ENCODE measurements at regions not wholly inside any gene's neighbourhood (a gene's known extent, or its start where the extent isn't known, plus 50 kb on each side); places are given as distances from the start of the nearest gene placed in this dataset.

DNA sequence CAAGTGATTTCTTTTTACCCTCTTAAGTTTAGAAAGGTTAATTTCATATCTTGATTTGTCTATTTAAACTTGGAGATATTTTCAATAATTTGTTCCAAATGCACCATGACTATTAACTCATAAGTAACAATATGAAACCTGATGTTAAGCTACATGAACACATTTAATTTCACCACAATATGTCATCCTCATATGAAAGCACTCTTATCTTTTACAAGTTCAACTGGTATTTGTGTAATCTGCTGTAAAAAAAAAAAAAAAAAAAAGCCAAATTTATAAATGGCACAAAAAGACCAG lies 110.4 kb downstream of the HFE start:
- peak overlapping the region; percentile 95 to 98 (median 97) for H3K4me3 Mint-ChIP-seq
- ChIA-PET CTCF (interaction anchor here in 1 of 2 donors (0.6 to 6.4 kb wide), 15 partner anchors 9 to 1610 kb away, joined by 3 to 73 read pairs (median 7); a partner anchor contains a TSS), POLR2A (interaction anchor here (0.5 to 9.1 kb wide), 50 partner anchors 8 to 1696 kb away, joined by 3 to 526 read pairs (median 14); a partner anchor contains a TSS)
- Histone ChIP-seq H3K27me3 (replicated peaks in 1 of 2; ENCODE audit: control insufficient read depth in 2 of 2, extremely low read depth in 1 of 2, insufficient read depth in 2 of 2, low read length in 1 of 2) (no peaks in the 10 kb centered on the region), H3K36me3 (ENCODE audit: control insufficient read depth in 2 of 2, extremely low read depth in 1 of 2, insufficient read depth in 1 of 2, low read length in 1 of 2) (no peaks in the 10 kb centered on the region), H3K9me3 (no peaks in the 10 kb centered on the region), H3K4me3 (ENCODE audit: control insufficient read depth in 1 of 2, extremely low read depth in 1 of 2, low read length in 1 of 2) (peak overlapping the region; percentile 79 to 99), H3K4me1 (ENCODE audit: control insufficient read depth in 1 of 2, extremely low read depth in 1 of 2, insufficient read depth in 2 of 2, low read length in 2 of 2) (peaks cover 13 to 30% of the 10 kb centered on the region in 2 experiments), H3K27ac (ENCODE audit: low read length) (peak overlapping the region; percentile 85)
- no peaks in the 10 kb centered on the region for H3K36me3 Mint-ChIP-seq
- ATAC-seq (replicated peaks in 1 of 4) = no peak
- peaks cover 38 to 56% (median 46%) of the 10 kb centered on the region in 3 donors for H3K4me1 Mint-ChIP-seq
- H3K9me3 Mint-ChIP-seq = no peaks in the 10 kb centered on the region
- DNase-seq = no peak
- H3K27me3 Mint-ChIP-seq = no peaks in the 10 kb centered on the region
- peak overlapping the region; percentile 93 to 98 for H3K27ac Mint-ChIP-seq

DNA sequence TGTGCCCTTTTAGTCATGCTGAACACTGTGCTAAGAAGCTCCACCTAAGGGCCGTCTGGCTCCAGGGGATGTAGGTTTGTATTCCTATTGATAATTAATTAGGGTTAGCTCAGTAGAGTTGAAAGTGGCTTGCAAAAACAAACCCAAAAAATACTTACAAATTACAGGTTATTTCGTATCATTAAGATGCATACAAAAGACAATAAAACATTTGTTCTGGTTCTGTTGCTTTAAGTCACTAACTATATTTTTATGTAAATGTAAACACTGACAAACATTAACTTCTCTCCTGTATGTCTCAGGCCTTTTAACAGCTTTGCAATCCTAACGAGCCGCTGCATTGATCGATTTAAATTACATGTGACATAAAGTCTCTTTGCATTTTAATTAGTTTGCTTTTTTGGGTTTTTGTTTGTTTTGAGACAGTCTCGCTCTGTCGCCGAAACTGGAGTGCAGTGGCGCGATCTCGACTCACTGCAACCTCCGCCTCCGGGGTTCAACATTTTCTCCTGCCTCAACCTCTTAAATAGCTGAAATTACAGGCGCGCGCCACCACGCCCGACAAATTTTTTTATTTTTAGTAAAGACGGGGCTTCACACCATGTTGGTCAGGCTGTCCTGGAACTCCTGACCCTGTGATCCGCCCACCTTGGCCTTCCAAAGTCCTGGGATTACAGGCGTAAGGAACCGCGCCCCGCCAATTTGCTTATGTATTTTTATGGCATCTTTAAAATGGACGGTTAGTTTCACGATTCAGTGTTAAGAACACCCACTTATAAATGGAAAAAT lies 110.9 kb downstream of the HFE start:
- H3K27me3 ChIP-seq (replicated peaks in 1 of 2; ENCODE audit: control insufficient read depth in 2 of 2, extremely low read depth in 1 of 2, insufficient read depth in 2 of 2, low read length in 1 of 2) = no peaks in the 10 kb centered on the region
- peak overlapping the region; percentile 79 to 99 for H3K4me3 ChIP-seq (ENCODE audit: control insufficient read depth in 1 of 2, extremely low read depth in 1 of 2, low read length in 1 of 2)
- Mint-ChIP-seq H3K4me1 (peaks cover 37 to 54% (median 48%) of the 10 kb centered on the region in 3 donors), H3K9me3 (no peaks in the 10 kb centered on the region), H3K4me3 (peak overlapping the region; percentile 95 to 98 (median 97)), H3K27me3 (no peaks in the 10 kb centered on the region), H3K27ac (peak overlapping the region; percentile 93 to 98), H3K36me3 (no peaks in the 10 kb centered on the region)
- H3K27ac ChIP-seq (ENCODE audit: low read length) = peak overlapping the region; percentile 85
- POLR2A ChIA-PET = interaction anchor here (0.5 to 9.1 kb wide), 54 partner anchors 7 to 1695 kb away, joined by 3 to 526 read pairs (median 14); a partner anchor contains a TSS
- WGBS (ENCODE audit: insufficient coverage) = 0% methylated on average over 9 of the region's 26 CpGs
- peak in 19 of 35 experiments; percentile 24 to 48 (median 35) for DNase-seq
- no peaks in the 10 kb centered on the region for H3K36me3 ChIP-seq (ENCODE audit: control insufficient read depth in 2 of 2, extremely low read depth in 1 of 2, insufficient read depth in 1 of 2, low read length in 1 of 2)
- ATAC-seq (replicated peaks in 1 of 4) = no peak
- H3K9me3 ChIP-seq = no peaks in the 10 kb centered on the region
- peaks cover 13 to 30% of the 10 kb centered on the region in 2 experiments for H3K4me1 ChIP-seq (ENCODE audit: control insufficient read depth in 1 of 2, extremely low read depth in 1 of 2, insufficient read depth in 2 of 2, low read length in 2 of 2)
- CTCF ChIA-PET = interaction anchor here (0.5 to 6.4 kb wide), 14 partner anchors 9 to 1610 kb away, joined by 3 to 73 read pairs (median 6); a partner anchor contains a TSS

DNA sequence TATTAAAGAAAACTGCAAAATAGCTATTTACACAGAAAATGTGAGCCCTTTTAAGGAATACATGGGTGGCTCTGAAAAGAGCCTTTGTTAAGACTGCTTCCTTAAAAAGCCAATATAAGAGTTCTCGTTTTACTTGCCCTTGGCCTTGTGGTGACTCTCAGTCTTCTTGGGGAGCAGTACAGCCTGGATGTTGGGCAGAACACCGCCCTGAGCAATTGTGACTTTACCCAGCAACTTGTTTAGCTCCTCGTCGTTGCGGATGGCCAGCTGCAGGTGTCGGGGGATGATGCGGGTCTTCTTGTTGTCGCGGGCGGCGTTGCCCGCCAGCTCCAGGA lies 111.5 kb downstream of the HFE start:
- no peaks in the 10 kb centered on the region for H3K36me3 Mint-ChIP-seq
- no peaks in the 10 kb centered on the region for H3K27me3 Mint-ChIP-seq
- no peaks in the 10 kb centered on the region for H3K36me3 ChIP-seq (ENCODE audit: control insufficient read depth in 2 of 2, extremely low read depth in 1 of 2, insufficient read depth in 1 of 2, low read length in 1 of 2)
- H3K4me1 Mint-ChIP-seq = peaks cover 34 to 49% (median 47%) of the 10 kb centered on the region in 3 donors
- no peaks in the 10 kb centered on the region for H3K27me3 ChIP-seq (replicated peaks in 1 of 2; ENCODE audit: control insufficient read depth in 2 of 2, extremely low read depth in 1 of 2, insufficient read depth in 2 of 2, low read length in 1 of 2)
- WGBS (ENCODE audit: insufficient coverage) = under 1% methylated on average over 12 of the region's 12 CpGs
- no peaks in the 10 kb centered on the region for H3K9me3 Mint-ChIP-seq
- H3K4me3 ChIP-seq (ENCODE audit: control insufficient read depth in 1 of 2, extremely low read depth in 1 of 2, low read length in 1 of 2) = peak overlapping the region; percentile 79 to 99
- peak overlapping the region; percentile 95 to 98 (median 97) for H3K4me3 Mint-ChIP-seq
- POLR2A ChIA-PET = interaction anchor here (0.5 to 9.1 kb wide), 48 partner anchors 9 to 1694 kb away, joined by 3 to 526 read pairs (median 16); a partner anchor contains a TSS
- H3K27ac Mint-ChIP-seq = peak overlapping the region; percentile 93 to 98
- DNase-seq (peak in 2 of 35 experiments; percentile 48 to 59), ATAC-seq (replicated peaks in 1 of 4) (peak; percentile 3 to 9 (median 6))
- peaks cover 13 to 32% of the 10 kb centered on the region in 2 experiments for H3K4me1 ChIP-seq (ENCODE audit: control insufficient read depth in 1 of 2, extremely low read depth in 1 of 2, insufficient read depth in 2 of 2, low read length in 2 of 2)
- H3K27ac ChIP-seq (ENCODE audit: low read length) = peak overlapping the region; percentile 85
- CTCF ChIA-PET = interaction anchor here (0.5 to 6.4 kb wide), 15 partner anchors 8 to 1694 kb away, joined by 3 to 73 read pairs (median 8); a partner anchor contains a TSS
- H3K9me3 ChIP-seq = no peaks in the 10 kb centered on the region

DNA sequence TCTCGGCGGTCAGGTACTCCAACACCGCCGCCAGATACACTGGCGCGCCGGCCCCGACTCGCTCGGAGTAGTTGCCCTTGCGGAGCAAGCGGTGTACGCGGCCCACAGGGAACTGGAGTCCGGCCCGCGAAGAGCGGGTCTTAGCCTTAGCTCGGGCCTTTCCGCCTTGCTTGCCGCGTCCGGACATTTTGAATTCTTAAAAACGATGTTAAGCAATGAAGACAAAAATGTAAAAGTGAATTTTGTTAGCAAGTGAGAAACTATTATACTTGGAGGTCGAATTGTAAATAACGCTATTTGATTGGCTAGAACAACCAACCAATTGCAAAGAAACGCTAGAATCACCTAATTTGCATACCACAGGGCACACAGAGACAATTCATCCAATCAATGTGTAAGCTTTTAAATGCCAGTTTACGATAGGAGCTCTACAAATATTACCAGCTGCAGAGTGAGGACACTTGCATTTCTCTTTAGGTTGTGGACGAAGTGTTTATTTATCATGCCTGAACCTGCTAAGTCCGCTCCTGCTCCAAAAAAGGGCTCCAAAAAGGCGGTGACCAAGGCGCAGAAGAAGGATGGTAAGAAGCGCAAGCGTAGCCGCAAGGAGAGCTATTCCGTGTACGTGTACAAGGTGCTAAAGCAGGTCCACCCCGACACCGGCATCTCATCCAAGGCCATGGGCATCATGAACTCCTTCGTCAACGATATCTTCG lies 112.0 kb downstream of the HFE start:
- ATAC-seq (replicated peaks in 1 of 4) (peak; percentile 70 to 74 (median 73)), DNase-seq (peak; percentile 32 to 91 (median 55))
- POLR2A ChIA-PET = interaction anchor here (0.5 to 9.1 kb wide), 66 partner anchors 8 to 1694 kb away, joined by 3 to 526 read pairs (median 10); a partner anchor contains a TSS
- Histone ChIP-seq H3K9me3 (no peaks in the 10 kb centered on the region), H3K4me3 (ENCODE audit: control insufficient read depth in 1 of 2, extremely low read depth in 1 of 2, low read length in 1 of 2) (peak overlapping the region; percentile 79 to 99), H3K36me3 (ENCODE audit: control insufficient read depth in 2 of 2, extremely low read depth in 1 of 2, insufficient read depth in 1 of 2, low read length in 1 of 2) (no peaks in the 10 kb centered on the region), H3K4me1 (ENCODE audit: control insufficient read depth in 1 of 2, extremely low read depth in 1 of 2, insufficient read depth in 2 of 2, low read length in 2 of 2) (peaks cover 15 to 37% of the 10 kb centered on the region in 2 experiments), H3K27me3 (replicated peaks in 1 of 2; ENCODE audit: control insufficient read depth in 2 of 2, extremely low read depth in 1 of 2, insufficient read depth in 2 of 2, low read length in 1 of 2) (no peaks in the 10 kb centered on the region), H3K27ac (ENCODE audit: low read length) (peak overlapping the region; percentile 85)
- H3K4me3 Mint-ChIP-seq = peak overlapping the region; percentile 95 to 98 (median 97)
- CTCF ChIA-PET = interaction anchor here in 1 of 2 donors (0.5 to 6.4 kb wide), 18 partner anchors 11 to 1694 kb away, joined by 3 to 73 read pairs (median 8); a partner anchor contains a TSS
- 0% methylated on average over 34 of the region's 42 CpGs for WGBS (ENCODE audit: insufficient coverage)
- peaks cover 36 to 48% (median 47%) of the 10 kb centered on the region in 3 donors for H3K4me1 Mint-ChIP-seq
- no peaks in the 10 kb centered on the region for H3K36me3 Mint-ChIP-seq
- no peaks in the 10 kb centered on the region for H3K9me3 Mint-ChIP-seq
- H3K27me3 Mint-ChIP-seq = no peaks in the 10 kb centered on the region
- peak overlapping the region; percentile 93 to 98 for H3K27ac Mint-ChIP-seq

DNA sequence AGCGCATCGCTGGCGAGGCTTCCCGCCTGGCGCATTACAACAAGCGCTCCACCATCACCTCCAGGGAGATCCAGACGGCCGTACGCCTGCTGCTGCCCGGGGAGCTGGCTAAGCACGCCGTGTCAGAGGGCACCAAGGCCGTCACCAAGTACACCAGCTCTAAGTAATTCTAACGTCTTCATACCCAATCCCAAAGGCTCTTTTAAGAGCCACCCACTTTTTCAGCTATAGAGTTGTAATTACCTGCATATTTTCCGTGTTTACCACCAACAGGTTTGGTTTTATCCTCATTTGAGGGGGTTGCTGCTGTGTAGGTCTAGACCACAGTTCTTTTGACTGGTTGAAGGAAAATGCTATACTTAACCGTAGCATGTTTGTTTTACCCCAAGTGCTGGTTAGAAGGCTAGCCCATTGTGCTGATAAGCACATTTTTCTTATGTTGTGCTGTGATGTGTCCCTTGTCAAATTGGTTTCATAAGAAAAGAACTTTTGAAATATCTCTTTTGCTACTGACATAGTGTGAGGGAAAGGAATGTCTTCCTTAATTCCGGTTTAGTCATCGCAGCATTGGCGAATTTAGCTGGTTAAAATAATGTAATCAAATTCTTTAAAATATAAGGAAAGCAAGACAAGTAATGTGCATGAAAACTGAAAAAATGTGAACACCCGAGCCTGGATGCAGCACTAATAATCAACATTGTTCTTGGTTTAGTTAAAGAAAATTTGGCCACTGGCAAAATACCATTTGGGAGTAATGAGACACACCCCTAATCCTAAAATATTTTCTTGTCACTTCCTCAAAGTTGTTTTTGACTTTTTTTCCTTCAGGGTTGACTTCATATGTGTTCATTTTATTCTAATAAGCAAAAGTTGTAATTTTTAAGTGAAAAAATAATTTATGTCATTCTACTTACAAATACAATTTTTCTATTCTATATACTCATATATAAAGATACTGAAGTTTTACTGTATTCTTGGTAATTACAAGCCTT lies 112.8 kb downstream of the HFE start:
- DNase-seq (peak in 6 of 35 experiments; percentile 35 to 58 (median 46)), ATAC-seq (replicated peaks in 1 of 4) (peak; percentile 1 to 13 (median 4))
- Histone ChIP-seq H3K36me3 (ENCODE audit: control insufficient read depth in 2 of 2, extremely low read depth in 1 of 2, insufficient read depth in 1 of 2, low read length in 1 of 2) (no peaks in the 10 kb centered on the region), H3K27me3 (replicated peaks in 1 of 2; ENCODE audit: control insufficient read depth in 2 of 2, extremely low read depth in 1 of 2, insufficient read depth in 2 of 2, low read length in 1 of 2) (no peaks in the 10 kb centered on the region), H3K9me3 (no peaks in the 10 kb centered on the region), H3K4me3 (ENCODE audit: control insufficient read depth in 1 of 2, extremely low read depth in 1 of 2, low read length in 1 of 2) (peak overlapping the region; percentile 79 to 99), H3K4me1 (ENCODE audit: control insufficient read depth in 1 of 2, extremely low read depth in 1 of 2, insufficient read depth in 2 of 2, low read length in 2 of 2) (peaks cover 9 to 42% of the 10 kb centered on the region in 2 experiments), H3K27ac (ENCODE audit: low read length) (peak overlapping the region; percentile 85)
- H3K9me3 Mint-ChIP-seq = no peaks in the 10 kb centered on the region
- H3K27ac Mint-ChIP-seq = peak overlapping the region; percentile 93 to 98
- peak overlapping the region; percentile 95 to 98 (median 97) for H3K4me3 Mint-ChIP-seq
- WGBS (ENCODE audit: insufficient coverage) = 0% methylated on average over 10 of the region's 20 CpGs
- H3K36me3 Mint-ChIP-seq = no peaks in the 10 kb centered on the region
- no peaks in the 10 kb centered on the region for H3K27me3 Mint-ChIP-seq
- peaks cover 31 to 45% (median 38%) of the 10 kb centered on the region in 3 donors for H3K4me1 Mint-ChIP-seq
- CTCF ChIA-PET = interaction anchor here in 1 of 2 donors (0.5 to 6.4 kb wide), 18 partner anchors 12 to 1693 kb away, joined by 3 to 73 read pairs (median 8); a partner anchor contains a TSS
- POLR2A ChIA-PET = interaction anchor here (0.5 to 9.1 kb wide), 60 partner anchors 8 to 1693 kb away, joined by 3 to 526 read pairs (median 12); a partner anchor contains a TSS
